KBM-7 (cell line): ENCODE measurements at regions not wholly inside any gene's neighbourhood (a gene's known extent, or its start where the extent isn't known, plus 50 kb on each side); places are given as distances from the start of the nearest gene placed in this dataset.
"Not testable (repeated sequence)": the region's sequence is repeated elsewhere in the genome, so short reads cannot be mapped to it uniquely, and the experiment has no call there.

Source experiments
- DNase-seq: peaks from one replicate; pipeline ENCODE4 v3.0.0-alpha.2; 2015
- in situ Hi-C: fragments of 300-500 bp; cut with MboI; formaldehyde crosslinking; loops from 2 replicates; pipeline ENCODE4 v1.14.3; 2020; ENCODE audit warnings: low sequenced_read_pairs, low pct_unique_long_range_greater_than_20kb, mixed read lengths

DNA sequence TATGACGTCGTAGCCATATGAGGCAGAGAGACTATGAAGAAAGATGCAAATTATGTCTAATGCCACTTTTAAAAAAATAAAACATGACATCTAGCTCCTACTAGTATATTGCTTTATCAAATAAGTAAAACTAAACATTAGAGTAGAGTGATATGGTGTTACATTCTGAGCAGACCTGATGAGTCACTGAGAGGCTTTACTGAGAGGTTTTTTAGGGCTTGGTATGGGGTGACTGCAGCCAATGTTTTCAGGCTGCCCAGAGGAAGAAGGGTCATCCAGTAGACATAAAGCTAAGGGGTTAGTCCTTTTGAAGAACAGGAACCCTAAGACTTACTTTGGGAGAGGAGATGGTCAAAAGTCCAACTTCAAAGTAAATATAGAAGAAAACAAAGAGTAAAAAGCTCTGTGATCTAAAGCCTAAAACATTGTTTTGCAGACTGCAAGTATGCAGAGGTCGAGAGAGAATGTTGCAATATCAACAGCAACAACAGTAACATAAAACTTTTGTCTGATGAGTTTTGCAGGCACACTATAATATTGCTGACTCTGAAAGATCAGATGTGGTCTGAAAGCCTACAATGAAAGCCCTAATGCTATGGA is 774.7 kb downstream of the TMTC2 start:
- in situ Hi-C loops, result no loop called here
- DNase-seq, result no peak

DNA sequence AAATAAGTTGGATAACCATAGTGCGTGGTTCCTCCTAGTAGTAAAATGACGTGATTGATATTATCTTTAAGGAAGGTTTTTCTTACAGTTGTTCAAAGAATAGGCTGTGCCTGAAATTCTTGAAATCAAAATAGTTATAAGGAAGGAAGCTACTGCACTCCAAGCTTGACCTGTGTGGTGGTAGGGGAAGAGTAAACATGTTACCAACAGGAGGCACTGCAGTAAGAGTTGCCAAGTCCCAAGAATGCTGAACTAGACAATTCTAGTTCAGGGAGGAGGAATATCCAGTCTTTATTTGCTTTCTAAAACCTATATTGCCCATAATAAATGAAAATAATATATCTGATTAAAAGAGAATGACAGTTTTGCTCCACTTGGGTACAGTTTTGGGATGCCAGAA is 764.5 kb downstream of the TMTC2 start:
- DNase-seq, result no peak
- in situ Hi-C loops, result no loop called here

DNA sequence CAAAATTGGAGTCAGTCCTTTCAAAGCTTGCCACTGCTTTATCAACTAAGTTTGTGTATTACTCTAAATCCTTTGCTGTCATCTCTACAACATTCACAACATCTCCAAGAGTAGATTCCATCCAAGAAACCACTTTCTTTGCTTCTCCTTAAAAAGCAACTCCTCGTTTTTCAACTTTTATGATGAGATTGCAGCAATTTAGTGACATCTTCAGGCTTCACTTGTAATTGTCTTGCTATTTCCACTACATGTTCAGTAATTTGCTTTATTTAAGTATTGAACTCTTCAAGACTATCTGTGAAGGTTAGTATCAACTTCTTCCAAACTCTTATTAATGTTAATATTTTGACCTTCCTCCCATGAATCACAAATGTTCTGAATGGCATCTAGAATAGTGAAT is 747.9 kb downstream of the TMTC2 start:
- in situ Hi-C loops, result no loop called here
- DNase-seq, result no peak

DNA sequence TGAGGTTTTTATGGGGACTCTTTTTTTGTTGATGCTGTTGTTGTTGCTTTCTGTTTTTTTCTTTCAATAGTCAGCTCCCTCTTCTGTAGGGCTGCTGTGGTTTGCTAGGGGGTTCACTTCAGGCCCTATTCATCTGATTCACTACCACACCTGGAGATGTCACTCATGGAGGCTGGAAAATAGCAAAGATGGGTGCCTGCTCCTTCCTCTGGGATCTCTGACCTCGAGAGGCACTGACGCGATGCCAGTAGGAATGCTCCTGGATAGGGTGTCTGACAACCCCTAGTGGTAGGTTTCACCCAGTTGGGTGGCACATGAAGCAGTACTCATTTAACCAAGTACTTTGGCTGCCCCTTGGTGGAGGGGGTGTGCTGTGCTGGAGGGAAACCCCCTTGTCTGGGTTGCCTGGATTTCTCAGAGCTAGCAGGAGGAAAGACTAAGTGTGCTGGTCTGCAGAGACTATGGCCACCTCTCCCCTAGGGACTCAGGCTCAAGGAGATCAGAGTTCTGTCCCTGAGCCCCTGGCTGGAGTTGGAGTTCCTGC is 745.5 kb downstream of the TMTC2 start:
- in situ Hi-C loops, result no loop called here
- no peak for DNase-seq

DNA sequence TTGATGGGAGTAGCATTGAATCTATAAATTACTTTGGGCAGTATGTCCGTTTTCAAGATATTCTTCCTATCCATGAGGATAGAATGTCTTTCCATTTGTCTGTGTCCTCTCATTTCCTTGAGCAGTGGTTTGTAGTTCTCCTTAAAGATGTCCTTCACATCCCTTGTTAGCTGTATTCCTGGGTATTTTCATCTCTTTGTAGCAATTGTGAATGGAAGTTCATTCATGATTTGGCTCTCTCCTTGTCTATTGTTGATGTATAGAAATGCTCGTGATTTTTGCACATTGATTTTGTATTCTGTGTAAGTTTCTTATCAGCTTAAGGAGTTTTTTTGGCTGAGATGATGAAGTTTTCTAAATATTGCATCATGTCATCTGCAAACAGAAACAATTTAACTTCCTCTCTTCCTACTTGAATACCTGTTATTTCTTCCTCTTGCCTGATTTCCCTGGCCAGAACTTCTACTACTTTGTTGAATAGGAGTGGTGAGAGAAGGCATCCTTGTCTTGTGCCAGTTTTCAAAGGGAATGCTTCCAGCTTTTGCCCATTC is 741.0 kb downstream of the TMTC2 start:
- DNase-seq, in situ Hi-C loops: not testable (repeated sequence)

DNA sequence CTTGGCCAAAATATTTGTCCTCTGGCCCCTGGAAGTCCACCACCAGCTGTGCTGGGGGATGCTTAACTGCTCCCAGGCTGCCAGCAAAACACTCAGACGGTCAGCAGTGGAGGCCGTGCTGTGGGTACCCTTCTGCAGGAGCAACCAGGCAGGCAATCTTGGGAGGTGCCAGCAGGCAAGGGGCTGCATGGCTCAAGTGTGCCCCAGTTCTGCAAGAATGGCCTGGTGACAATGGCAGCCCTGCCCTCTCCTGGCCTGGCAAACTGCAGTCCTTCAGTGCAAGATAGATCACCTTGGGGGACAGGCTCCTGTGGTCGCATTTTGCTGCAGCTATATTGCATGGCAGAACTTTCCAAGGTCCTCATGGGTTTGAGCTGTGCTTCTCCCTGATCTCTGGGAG is 728.3 kb downstream of the TMTC2 start:
- in situ Hi-C loops, result no loop called here
- no peak for DNase-seq

DNA sequence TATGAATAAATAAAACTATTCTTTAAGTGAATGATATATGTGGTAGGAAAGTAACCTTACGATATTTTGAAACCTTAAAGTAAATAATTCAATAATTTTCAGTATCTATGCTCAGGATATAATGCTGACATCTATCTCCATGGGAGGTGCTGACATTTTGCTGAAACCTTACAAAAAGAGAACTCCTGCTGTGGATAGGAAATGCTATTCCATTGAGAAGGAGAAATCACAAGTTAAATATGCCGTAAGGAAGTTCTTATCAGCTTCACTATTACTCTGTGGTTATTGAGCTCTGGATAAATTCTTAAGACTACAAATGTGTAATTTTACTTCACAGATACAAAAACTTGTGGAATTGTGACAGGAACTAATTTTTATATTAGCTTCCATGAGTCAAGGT is 722.1 kb downstream of the TMTC2 start:
- in situ Hi-C loops, result no loop called here
- no peak for DNase-seq

DNA sequence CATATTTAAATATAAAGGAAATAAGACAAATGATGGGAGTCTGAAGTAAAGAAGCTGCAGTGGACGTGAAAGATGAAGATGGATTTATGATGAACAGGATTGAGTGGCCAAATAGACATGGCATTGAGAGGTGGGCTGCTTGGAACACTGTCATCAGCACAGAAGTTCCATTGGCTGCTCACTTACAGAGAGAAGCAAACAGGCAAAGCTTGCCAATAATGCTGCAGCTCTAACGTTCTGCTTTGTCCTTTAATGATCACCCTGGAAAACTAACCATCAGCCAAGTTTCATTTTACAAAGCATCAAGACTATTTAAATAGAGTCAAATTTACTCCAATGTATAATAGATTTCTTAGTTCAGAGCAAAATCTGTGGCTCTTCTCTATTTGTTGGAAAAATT is 721.4 kb downstream of the TMTC2 start:
- in situ Hi-C loops, result no loop called here
- no peak for DNase-seq

DNA sequence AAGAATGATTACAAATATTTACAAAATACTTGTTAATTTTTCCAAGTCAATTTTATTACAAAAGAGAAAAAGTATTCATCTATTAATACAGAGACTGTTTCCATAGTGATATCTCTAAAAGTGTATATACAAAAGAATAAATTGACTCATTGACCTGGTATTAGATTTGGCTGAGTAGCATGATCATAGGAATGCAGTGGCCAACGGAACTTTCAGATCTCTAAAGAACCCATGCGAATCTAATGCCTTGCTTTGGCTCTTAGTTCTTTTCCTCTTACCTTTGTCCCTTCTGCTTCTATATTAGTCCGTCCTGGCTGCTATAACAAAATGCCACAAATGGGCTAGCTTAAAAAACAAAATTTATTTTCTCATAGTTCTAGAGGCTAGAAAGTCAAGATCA is 717.8 kb downstream of the TMTC2 start:
- no peak for DNase-seq
- in situ Hi-C loops, result no loop called here

DNA sequence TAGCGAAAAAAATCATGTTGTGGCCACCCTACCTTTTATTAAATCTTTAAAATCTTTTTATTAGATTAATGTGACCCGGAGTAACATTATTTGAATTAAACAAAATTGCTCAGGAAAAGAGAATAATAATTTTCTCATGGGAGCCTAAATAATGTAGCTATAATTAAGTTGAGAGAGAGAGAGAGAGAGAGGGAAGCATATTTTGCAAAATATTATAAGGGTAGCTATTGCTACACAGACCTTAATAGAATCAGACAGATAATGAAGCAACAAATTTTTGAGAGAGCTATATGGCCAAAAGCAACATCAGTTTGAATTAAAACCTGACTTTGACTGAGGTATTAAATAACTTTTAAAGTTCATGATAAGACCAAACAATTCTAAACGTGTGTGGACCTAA is 703.5 kb downstream of the TMTC2 start:
- in situ Hi-C loops, result no loop called here
- DNase-seq, result no peak

DNA sequence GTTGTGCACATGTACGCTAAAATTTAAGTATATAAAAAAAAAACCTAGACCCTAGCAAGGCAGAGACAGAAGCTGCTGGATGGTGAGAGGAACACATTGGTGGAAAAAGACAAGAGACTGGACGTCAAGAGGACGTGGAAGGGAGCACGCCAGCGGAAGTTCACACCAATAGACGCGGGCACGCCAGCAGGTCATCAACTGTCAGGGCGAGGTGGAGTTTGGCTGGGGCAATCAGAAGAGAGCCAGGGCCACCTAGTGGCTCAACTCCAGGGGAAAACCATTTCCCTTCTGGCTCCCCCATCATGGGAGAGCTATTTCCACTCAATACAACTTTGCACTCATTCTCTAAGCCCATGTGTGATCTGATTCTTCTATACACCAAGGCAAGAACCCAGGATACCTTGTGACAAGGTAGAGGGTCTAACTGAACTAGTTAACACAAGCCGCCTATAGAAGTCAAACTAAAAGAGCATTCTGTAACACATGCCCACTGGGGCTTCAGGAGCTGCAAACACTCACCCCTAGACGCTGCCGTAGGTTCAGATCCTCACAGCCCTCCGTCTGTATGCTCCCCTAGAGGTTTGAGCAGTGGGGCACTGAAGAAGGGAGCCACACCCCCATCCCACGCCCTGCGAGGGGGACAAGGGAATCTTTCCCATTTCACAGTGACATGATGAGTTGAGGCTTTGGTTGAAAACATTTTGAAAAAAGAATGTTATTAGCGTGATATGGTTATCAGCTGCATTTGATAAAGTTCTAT is 702.7 kb downstream of the TMTC2 start:
- peak; percentile 9 for DNase-seq
- in situ Hi-C loops, result no loop called here

DNA sequence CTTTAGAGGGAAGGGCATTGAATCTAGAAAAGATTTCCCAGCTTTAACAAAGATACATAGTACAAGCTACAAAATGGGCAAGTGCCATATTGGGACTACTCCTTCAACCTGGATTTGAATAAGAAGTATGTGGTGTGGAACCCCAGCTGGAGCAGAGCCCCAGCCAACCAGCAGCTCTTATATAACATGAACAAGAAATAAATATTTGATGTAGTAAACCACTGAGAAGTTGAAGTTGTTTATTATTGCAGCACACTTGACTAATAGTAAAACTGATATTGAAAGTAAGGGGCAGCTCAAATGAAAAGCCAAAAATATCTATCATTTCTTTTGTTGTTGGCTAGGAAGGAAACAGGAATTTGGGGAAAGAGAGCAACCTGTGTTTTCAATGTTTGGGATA is 701.8 kb downstream of the TMTC2 start:
- in situ Hi-C loops, result no loop called here
- no peak for DNase-seq

DNA sequence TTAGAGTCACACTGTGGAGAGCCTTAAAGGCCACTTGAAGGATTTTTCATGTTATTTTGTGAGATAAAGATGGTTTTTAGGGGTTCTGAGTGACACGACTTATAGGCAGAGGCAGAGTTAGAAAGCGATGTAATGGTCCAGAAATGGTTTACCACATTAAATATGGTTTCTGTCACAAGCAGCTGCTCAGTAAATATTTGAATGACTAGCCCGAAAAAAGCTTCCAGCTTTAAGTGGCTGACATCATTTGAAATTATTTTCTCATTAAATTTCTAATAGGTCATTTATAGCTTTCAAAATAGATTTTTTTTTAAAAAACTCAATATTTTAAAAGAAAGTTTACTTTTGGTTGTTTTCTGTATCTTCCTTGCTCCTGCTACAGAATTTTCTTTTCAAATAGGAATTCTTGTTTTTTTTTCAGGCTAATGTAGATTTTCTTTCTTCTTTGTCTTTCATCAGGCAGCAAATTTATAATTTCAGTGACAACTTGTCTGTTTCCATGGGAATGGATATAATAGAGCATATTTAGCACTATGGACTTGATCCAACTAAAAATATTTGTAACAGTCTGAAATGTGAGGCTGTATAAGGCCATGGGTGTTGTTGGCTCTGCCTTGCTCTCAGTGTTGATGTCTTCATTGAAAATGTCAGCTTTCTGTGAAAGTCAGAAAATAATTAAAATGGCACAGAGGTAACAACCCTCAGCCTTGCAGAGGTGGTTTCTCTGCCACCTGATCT is 700.0 kb downstream of the TMTC2 start:
- no peak for DNase-seq
- in situ Hi-C loops, result no loop called here

DNA sequence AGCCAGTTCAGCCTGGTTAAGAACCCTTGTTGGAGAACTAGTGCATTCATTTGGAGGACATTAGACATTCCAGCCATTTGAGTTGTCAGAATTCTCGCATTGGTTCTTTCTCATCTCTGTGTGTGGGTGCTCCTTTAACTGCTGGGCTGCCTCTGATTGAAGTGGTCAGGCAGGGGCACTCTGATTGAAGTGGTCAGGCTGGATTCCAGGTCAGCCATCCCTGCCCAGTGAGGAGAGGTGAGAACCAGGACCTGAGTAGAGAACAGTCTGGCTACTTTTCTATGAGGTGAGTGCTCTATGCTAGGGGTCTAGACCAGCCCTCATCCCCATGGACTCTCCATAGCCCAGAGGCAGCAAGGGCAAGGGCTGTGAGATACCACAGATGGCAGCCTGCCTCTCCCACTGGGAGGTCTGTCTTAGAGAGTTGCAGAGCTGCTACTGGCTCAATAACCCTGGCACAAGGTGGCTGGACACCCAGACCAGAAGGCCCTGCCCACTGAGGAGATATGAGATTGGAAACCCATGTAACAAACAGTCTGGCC is 691.6 kb downstream of the TMTC2 start:
- in situ Hi-C loops, result no loop called here
- no peak for DNase-seq

DNA sequence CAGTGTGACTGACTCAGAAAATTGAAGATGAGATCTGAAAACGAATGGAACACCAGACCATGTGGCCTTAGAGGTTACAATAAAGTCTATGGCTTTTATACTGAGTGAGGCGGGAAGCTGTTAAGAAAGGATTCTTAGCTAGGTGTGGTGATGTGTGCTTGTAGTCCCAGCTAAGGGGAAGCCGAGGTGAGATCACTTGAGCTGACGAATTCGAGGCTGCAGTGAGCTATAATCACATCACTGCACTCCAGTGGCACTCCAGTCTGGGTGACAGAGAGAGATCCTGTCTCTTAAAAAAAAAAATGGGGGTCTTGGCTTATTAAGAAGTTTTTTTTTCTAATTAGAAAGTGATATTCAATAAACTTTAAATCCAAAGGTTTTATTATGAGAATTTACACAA is 678.6 kb downstream of the TMTC2 start:
- in situ Hi-C loops, result no loop called here
- DNase-seq, result no peak

DNA sequence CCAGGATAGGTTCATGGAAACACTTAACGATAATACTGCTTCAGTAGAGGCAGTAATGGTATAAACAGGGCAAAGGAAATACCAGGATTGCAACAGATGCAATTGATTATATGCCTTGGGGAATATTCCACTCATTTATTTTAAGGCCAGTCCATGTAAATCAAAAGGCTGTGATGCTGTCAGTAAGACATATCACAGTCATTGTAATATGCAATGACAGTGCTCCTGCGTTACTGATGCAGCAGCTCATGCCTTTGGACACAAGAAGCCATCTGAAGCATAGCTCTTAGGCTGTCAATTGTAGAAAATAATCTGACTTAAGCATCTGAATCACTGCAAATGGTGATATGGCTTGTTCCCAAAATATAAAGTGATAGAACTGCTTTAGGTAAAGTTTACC is 674.8 kb downstream of the TMTC2 start:
- in situ Hi-C loops, result no loop called here
- no peak for DNase-seq

DNA sequence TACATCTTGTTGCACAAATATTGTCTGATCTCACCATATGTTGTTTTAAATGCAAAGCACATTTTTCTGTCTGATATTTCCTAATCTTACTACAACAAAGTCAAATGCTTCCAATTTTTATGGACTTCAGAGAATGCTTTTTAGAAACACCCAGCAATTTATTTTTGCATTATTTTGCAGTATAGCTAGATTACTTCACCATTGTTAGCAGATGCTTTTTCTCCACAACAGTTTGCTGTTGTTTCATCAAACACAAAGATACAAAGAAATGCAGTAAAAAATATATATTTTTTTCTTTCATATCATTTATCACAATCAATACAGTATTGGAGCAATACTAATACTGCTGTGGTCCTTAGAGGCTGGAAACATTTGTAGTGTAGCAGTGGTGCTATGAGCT is 674.4 kb downstream of the TMTC2 start:
- DNase-seq, result no peak
- in situ Hi-C loops, result no loop called here

DNA sequence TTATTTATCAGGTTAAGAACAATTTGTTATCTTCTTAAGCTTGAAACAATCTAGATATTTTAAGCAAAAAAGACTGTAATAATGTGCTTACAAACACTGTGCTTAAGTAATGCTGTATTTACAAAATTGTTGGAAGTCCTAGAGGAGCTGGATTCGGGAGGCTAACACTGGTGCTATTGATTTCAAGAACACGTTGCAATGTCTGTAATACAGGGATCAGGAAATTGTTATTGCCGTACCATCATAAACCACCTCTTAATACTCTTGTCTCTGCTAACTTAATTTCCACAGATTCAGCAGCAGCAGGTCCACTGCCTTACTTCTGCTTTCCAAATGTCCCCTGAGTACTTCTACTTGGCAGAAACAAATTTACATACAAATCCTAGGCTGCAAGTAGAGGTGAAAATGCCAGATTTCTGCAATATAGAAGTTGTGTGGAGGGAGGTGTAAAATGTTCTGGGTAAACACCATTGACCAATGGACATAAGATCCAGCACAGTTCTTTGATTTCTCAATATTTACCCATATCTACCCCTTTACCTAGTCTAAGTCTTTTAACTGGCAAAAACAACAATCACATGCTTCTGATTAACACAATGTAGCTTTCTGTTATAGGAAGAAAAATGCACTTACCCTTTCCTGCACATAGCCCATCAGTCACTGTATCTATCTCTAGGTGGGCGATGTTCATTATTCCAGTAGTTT is 663.4 kb downstream of the TMTC2 start:
- in situ Hi-C loops, result no loop called here
- DNase-seq, result no peak

DNA sequence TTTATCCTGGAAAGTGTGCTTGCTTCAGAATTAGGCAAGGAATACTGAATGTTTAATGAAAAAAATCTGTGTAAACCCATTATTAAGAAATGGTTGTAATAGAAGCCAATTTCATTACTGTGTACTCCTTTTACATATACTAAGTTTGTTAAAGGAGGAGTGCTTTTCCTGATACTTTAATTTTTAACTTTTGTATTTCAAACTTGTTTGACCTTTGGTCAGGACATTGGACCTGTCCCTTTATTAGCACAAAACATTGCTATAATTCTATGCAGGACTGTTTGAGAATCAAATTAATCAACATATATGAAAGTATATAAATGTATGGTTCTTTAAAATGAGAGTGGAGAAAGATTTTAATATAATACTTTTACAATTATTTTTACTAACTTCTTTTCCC is 659.6 kb downstream of the TMTC2 start:
- DNase-seq, result no peak
- in situ Hi-C loops, result no loop called here
